Islet of Langerhans (tissue), 1 donor: ENCODE measurements at regions not wholly inside any gene's neighbourhood (a gene's known extent, or its start where the extent isn't known, plus 50 kb on each side); places are given as distances from the start of the nearest gene placed in this dataset.

ENCODE experiments used
- FAIRE-seq: peaks from one replicate; lab custom pipeline; 2011; peaks lifted over from hg19 to GRCh38; lab: Jason Lieb, UNC

DNA sequence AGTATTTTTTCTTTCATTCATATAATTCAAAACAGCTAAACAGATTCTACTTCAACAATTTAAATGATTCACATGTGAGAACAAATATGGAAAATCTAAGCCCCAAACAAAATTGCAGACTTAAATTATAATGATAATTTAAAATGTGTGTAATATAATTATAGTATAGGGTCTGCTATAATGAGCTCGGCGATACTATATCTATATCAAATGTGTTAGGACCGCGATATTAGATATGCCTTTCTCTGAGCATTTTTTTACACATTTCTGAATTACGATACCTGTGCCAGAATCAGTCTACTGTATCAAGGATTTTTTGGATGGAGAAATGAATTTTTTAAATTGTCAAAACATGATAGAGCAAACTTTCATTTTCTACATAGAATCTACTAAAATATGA, 808.8 kb upstream of the POU3F3 start:
- no peak for FAIRE-seq

DNA sequence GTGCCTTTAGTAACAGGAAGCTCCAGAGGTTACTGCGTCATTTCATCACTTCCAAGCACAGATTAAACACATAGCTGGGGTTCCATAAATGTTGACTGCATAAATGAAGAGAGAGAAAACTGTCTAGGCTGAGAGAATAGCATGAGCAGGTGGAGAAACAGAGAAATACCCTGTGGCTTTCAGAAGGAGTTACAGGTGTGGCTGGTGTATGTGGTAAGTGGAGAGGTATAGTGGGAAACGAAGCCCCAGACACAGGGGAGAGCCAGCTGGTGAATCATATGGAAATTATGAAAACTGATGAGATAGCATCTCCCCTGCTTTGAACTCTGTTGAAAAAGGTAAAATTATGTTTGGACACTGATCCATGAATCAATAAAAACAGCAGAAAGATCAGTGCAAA, 807.4 kb upstream of the POU3F3 start:
- FAIRE-seq = no peak

DNA sequence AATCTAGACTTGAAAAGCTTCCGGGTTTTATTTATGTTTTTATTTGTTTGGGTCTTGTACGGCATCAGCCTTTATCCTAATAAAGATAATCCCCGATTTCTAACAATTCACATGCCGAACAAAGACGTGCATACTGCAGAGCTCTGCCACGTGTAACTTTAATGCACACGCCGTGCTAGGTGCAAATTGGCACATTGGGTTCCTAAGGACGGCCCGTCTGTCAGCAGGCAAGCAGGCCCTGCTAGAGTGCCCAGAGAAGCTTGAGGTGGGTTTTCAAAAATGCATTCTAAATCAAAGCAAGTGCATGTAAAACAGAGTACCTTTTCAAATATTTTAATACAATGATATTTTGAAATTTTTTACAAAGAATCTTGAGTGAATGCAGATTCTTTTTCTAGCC, 806.4 kb upstream of the POU3F3 start:
- no peak for FAIRE-seq

DNA sequence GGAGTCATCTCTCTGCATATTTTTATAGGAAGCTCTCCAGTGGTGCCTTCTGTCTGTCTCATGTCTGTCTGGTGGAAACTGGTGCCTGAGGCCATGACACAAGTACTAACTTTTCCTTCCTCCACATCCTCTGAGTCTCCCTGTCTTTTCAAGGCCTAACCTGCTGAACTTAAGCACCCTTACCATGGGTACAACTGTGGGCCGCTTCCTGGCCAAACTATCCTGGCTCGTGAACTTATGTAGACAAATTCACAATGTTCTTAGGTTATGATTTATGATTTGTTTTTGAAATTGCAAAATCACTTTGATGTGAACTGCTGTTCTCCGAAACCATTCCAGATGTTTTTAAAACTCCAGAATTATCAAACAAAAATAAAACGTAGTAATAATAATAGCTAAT, 804.5 kb upstream of the POU3F3 start:
- no peak for FAIRE-seq

DNA sequence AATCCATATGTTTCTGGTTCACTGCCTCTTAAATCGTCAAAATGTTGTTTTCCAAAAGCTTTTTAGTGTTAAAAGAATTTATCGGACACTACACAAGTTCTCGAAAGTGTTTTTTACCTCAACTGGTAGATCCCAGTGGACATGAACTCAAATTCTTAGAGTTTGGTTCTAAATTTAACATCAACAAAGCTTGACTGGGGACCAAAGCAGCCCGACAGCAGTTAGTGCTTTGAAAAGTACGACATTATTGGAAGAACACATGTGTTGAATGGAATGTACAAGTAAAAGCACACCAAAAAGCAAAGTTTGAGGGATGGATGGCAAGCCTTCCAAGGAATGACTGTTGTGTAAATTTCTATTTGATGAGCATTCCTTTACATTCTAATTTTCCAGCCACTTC, 803.9 kb upstream of the POU3F3 start:
- no peak for FAIRE-seq

DNA sequence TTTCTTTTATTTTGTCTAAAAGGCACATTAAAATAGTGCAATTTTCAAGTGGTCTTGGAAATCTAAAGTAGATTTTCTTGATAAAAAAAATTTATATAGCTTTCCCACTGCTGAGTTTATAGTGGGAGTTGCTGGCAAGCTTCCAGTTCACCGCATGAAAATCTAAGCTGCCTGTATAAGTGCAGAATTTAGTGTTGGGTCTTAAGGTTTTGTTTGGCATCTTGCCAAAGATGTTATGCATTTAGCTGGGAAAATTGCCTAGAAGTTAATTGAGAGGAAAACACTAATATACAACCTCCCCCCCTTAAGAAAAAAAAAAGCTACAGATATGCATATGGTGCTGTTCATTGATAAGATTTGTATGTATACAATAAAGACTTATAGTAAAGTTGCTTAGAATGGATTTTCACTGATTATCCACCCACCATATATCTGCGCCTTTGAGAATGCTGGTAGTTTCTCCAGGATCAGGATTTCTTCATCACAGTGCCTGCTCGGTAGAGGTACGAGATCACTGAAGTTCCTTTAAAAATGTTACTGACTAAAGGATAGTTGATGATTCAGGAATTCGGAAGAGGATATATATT, 803.2 kb upstream of the POU3F3 start:
- FAIRE-seq = no peak

DNA sequence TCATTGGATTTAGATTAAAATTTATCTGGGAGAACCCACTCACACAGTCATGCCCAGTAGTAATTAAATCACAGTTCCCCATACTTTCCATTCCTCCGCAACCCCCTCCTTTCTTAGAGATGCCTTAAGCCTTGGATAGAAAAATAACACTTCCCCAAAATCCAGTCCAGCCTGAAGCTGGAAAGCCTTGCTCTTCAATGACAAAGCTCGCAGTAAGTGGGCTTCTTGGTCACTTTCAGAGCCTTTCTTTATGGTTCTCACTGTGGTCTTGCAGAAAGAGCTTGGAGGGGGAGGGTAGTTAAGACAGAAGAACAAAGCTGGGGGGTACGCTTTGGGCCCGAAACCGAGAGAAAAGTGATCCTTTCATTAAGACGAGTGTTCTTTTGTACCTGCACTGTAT, 802.1 kb upstream of the POU3F3 start:
- no peak for FAIRE-seq

DNA sequence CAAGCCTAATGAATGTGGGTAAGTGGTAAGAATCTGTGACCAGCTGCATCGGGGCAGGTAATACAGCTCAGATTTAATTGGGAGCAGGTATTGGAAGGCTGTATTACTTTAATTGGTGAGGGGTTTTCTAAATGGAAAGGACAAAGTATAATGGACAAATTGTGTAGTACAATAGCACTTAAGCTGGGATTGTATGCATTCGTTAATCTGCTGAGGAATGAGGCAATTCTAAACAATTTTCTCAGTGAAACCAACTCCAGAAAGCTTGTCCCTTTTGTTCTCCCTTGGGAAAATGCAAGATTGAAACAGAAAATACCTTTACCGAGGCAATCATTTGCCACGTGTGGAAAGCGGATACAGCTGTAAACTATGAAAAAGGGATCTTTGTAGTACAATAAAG, 801.6 kb upstream of the POU3F3 start:
- no peak for FAIRE-seq

DNA sequence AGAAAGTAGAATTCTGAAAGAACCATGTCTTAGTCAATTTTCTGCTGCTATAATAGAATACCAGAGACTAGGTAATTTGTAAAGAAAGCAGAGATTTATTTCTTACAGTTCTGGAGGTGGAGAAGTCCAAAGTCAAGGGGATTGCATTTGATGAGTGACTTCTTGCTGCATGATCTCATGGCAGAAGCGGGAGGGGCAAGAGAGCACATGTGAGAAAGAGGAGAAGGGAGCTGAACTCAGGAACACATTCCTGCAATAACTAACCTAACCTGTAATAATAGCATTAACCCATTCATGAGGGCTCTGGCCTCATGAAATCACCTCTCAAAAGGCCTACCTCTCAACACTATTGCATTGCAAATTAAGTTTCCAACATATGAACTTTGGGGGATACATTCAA, 797.5 kb upstream of the POU3F3 start:
- FAIRE-seq = no peak

DNA sequence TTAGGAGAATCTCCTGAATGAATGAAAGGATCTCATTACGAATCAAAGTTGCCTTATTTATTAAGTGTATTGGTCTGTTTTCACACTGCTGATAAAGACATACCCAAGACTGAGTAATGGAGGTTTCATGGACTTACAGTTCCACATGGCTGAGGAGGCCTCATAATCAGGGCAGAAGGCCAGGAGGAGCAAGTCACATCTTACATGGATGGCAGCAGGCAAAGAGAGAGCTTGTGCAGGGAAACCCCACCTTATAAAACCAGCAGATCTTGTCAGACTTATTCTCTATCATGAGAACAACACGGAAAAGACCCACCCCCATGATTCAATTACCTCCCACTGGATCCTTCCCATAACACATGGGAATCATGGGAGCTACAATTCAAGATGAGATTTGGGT, 785.2 kb upstream of the POU3F3 start:
- FAIRE-seq = no peak

DNA sequence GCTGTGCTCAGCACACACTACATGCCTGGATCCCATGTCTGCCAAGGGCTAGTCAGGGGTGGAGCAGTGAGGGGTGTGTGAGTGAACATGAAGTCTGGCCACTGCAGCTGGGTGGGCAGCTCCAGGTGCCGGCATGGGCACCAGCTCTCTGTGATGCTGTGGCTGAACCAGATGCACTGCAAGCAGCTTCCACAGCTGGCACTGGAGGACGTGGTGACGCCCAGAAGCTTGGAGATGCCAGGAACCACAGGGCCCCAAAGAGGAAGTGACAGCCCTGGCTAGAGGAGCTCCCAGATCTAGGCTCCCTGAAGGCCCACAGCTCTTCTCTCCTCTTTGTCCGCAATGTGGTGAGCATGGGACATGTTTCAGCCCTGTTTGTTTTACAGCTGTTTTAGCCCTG, 776.3 kb upstream of the POU3F3 start:
- no peak for FAIRE-seq

DNA sequence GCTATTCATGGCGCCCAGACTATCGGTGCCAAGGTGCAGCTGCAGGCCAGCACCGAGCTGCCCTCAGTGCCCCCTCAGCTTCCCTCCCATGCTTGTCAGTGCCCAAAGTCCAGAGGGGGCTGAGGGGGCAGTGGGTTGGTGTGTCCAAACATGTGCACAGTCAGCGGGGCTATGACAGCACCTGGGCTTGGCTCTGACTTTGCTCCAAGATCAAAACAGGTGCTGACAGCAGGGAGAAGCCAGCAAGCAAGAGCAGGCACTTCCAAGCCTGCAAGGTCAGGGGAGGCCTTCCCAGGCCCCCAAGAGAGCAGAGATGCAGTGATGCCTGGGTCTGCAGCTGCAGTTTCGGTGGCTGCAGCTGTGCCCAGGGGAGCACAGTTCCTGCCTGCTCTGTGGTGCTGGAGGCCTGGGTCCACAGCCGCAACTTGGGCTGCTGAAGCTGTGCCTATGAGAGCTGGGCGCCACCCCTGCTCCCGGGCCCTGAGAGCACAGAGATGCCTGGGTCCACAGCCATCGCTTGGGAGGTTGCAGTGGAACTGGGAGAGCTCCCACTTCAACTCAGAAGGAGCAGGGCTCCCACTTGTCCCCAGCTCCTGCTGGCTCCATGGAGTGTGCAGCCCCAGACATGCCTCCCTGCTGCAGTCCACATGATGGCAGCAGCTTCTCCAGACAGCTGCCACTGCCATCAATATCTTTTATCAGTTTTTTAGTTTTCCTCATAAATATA, 775.3 kb upstream of the POU3F3 start:
- FAIRE-seq = no peak

DNA sequence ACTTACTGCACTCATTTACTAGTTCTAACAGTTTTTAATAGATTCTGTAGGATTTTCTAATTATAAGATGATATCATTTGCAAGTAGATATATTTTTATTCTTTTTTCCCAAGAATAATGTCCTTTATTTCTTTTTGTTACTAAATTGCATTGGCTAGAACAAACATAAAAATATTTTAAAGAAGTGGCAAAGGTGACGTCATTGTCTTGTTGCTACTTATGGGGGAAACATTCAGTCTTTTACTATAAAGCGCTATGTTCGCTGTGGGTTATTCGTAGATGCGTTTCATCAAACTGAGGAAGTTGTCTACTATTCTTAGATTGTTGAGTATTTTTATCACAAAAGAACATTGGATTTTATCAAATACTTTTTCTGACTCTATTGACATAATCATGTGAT, 765.2 kb upstream of the POU3F3 start:
- no peak for FAIRE-seq

DNA sequence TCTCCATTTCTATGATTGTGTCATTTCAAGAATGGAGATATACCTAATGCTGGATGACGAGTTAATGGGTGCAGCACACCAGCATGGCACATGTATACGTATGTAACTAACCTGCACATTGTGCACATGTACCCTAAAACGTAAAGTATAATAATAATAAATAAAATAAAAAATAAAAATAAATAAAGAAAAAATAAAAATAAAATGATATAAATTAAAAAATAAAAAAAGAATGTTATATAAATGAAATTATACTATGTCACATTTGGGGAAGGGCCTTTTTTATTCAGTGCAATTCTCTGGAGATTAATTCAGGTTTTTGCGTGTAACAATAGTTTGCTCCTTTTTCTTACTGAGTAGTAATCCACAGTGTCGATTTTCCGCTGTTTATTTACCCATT, 763.5 kb upstream of the POU3F3 start:
- no peak for FAIRE-seq

DNA sequence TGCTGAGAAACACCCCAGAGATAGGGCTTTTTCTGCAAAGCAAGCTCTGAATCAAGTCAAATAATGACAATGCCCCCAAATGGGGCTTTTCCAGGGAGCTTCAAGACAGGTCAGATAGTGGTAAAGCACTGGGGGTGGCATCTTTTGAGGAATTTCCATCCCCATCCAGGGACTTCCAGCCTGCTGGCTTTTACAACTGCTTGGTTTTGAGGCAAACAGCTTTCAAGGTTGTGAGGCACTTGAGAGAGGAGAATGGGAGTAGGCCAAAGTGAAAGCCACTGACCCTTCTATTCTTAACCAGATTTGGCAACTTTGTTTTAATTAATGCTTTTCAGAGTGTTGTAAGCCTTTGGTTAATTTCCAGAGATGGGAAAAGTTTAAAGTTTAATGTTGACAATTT, 762.0 kb upstream of the POU3F3 start:
- no peak for FAIRE-seq

DNA sequence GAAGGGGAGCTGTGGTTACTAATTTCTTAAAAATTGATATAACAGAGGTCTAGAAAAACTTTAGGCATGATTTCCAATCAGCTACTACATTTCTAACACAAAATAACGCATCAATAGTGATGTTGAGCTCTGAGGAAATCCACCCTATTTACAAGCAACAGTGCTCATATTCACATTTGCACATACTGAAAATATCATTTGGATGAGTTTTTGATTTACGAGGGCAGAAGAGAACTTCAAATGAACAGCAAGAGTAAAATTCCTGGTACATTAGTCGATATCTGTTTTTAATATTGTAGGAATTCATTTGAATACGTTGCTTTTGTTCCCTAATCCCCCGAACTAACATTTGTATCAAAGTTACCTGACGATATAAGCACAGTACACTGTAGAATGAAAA, 761.0 kb upstream of the POU3F3 start:
- no peak for FAIRE-seq

DNA sequence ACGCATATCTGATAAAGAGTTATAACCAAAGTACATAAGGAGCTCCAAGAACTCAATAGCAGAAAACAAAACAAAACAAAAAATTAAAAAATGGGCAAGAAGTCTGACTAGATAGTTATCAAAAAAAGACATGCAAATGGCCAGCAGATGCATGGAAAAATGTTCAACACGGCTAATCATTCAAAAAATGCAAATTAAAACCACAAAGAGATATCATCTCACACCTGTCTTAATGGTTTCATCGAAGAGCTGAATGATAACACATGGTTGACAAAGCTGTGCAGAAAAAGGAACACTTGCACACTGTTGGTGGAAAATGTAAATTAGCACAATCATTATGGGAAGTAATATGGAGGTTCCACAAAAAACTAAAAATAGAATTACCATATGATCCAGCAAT, 751.3 kb upstream of the POU3F3 start:
- FAIRE-seq = no peak

DNA sequence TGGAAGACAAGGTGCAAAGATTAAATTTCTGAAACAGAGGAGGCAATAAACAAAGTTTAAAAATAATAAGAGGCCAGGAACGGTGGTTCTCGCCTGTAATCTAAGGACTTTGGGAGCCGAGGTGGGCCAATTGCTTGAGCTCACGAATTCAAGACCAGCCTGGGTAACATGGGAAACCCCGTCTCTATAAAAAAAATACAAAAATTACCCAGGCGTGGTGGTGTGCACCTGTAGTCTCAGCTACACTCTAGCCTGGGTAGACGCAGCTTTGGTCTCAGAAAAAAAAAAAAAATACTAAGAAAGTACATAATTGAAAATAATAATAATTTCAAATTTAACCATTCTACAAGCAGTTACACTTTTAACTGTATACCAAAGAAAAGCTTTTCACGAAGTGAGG, 744.6 kb upstream of the POU3F3 start:
- no peak for FAIRE-seq

DNA sequence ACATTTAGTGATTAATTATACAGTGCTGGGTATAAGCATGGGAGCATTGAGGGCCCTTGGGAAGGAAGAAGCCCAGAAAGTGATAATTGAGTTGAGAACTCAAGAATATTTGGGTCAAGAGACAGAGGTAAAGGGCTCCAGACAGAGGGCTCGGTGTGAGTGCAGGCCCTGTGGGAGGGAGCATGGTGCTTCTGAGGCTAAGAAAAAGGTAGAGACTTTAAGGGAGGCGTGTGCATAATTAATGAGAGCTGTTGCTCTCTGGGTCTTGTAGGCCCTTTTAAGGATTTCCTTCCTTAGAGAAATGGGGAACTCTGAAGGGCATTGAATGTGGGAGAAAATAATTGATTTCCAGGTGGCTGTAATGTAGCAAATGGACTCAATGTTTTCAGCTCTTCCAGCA, 735.0 kb upstream of the POU3F3 start:
- FAIRE-seq = no peak

DNA sequence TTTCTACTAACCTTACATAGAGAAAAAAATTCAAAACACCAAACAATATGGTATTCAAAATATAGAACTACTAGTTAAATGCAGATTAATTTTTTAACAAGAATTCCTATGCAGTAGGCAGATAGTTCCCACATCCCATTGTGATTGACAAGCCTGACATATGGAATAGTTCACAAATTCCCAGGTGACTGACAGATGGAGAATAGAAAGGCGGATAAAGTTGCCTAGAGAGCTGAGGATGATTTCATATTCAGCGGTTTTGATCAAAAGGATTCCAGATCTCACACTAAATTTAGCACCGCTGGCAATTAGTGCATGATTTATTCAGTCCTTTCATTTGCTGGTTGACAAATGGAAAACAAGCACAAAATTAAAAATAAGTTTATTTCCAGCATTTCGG, 733.7 kb upstream of the POU3F3 start:
- FAIRE-seq = no peak

DNA sequence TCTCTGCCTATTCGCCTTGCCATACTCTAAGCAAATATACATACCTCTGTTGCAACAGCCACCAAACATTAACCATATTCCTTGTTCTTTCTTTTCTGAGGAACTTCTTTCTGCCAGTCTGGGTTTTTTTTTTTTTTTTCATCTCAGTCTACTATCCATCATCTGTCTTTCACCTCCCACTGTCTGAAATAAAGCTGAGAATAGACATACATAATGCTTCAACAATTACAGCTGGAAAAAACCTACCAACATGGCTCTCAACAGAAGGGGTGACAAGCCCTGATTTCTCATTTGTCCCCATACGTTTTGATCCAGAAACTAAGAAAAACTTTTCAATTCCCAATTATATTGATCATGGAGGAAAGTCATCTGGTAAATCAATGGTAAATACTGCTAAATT, 728.8 kb upstream of the POU3F3 start:
- no peak for FAIRE-seq

DNA sequence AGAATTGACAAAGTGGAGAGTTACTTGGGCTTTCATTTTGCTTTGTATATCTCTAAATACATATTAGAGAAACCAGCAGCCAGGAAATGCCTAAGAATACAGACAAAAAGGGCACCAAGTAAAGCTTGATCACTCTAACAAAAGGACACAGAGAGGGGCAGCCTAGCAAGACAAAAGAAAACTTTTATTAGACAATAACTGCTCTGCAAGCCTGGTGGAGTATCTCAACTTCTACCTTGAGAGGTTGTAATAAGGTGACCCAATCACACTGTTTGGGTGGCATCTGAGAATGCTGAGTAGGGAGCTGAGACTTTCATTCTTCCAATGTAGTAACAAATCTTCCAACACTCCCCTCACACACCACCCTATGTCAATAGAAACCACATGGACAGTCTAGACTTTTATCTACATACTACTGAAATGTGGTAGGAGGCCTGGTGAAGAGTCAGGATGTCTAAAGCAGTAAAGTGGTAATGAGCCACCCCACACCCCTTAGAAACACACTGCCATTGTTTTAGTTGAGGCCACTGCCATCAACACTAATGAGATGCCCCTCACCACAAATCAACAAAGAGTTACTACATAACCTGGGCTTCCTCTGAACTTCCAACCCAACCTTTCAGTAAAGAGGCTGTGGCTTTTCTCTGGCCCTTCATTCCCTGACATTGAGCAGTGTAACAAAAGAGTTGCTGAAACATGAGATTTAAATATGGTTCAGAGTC, 726.7 kb upstream of the POU3F3 start:
- FAIRE-seq = no peak

DNA sequence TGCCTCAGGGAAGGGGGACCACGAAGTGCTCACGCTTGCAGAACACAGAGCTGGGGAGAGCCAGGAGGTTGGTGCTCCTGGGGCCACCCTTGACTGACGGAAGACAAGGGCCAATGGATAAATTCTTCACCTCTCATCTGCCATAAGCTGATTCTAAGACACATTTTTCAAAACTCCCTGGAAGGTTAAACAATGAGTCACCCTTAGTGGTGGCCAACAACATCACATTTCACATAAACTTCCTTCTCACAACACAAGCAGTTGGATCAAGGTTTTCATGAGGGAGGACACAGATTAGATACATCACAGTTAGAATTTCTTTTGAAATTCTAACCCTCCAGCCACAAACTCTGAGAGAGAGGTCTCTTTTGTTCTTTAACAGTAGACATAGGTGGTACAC, 713.6 kb upstream of the POU3F3 start:
- FAIRE-seq = no peak

DNA sequence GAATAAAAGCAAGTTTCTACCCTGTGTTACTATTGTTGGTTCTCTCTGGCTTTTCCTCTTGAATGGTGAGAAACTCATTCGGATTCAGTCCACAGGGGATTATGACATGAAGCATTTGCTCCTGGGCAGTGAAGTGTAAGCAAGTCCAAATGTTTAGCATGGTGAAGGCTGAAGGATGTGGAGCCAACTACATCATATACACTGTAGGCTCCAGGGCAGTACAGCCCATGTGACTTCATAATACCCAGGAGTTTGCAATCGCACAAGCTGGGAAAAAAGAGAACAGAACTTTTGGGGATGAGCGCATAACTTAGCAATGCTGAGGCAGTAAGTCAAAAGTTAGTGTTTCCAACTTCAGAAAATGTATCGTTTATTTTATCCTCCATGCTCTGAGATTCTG, 695.7 kb upstream of the POU3F3 start:
- no peak for FAIRE-seq
